MM.1S (cell line): ENCODE measurements at regions not wholly inside any gene's neighbourhood (a gene's known extent, or its start where the extent isn't known, plus 50 kb on each side); places are given as distances from the start of the nearest gene placed in this dataset.

Source experiments
- CTCF ChIP-seq: fragments of 300-600 bp; sonication (generic); IDR thresholded peaks from 2 replicates; pipeline ENCODE4 v1.5.1; 2016; ENCODE audit warnings: antibody characterized with exemption, low read length, mixed read lengths
- EZH2 ChIP-seq: fragments of 300-600 bp; sonication (generic); optimal IDR thresholded peaks from 2 replicates; pipeline ENCODE3; 2017; ENCODE audit warnings: low read depth, mild to moderate bottlenecking, antibody characterized with exemption, low read length, mixed read lengths
- EZH2phosphoT487 ChIP-seq: fragments of 300-600 bp; sonication (generic); IDR thresholded peaks from 2 replicates; pipeline ENCODE4 v1.6.1; 2018; ENCODE audit warnings: antibody characterized with exemption, low read length

- no peak for TF ChIP-seq CTCF
- no peak for TF ChIP-seq EZH2
- TF ChIP-seq EZH2phosphoT487, result no peak
Observed at GRCh38 chr5:176172246-176172645, 66.0 kb upstream of the SIMC1 start.
